CD4-positive, alpha-beta T cell treated with Interleukin-15 for 1 hour (primary cell): ENCODE measurements at regions not wholly inside any gene's neighbourhood (a gene's known extent, or its start where the extent isn't known, plus 50 kb on each side); places are given as distances from the start of the nearest gene placed in this dataset.

Experiments
- DNase-seq: peaks from one replicate; pipeline ENCODE4 v3.0.0-alpha.2; 2020

GRCh38 chr22:48449466-48450187, 1378.0 kb downstream of the BRD1 start:
- DNase-seq: no peak

- no peak for DNase-seq
Observed at GRCh38 chr22:48448821-48449220, 1378.9 kb downstream of the BRD1 start.

- DNase-seq: no peak
Observed at GRCh38 chr22:48445113-48445827, 1382.4 kb downstream of the BRD1 start.

DNA sequence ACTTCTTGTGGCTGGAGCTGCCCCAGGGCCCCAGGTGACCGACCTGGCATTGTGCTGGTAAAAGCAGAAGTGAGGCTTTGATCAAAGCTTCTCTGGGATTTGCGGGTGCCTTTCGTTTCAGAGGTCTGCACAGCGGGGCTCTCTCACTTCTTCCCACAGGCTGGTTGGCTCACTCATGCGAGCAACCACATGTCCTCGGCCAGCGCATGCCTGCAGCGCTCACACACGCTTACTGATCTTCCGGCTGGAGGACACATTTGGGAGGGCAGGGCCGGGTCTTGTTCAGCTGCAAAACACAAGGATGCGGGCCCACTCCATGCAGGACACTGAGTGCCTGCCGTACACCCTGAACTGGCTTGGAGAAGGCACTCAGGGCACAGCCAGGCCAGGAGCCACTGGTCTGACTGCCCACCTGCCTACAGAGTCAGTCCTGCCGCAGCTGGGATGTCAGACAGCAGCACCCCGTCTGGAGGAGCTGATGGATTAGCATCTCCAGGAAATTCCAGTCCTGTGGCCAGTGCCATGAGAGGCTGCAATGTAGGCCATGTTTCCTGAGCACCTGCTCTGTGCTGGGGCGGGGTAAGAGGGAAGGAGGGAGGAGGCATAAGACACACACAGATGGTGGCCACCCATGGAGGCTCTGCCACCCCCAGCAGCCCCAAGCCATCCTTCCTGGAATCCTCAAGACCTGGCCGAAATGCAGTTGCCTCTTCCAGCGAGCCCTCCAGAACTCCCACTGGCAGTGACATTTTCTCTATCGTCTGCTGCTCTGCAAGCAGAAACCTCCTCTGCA, 1383.2 kb downstream of the BRD1 start:
- DNase-seq: no peak

GRCh38 chr22:48443680-48444079, 1384.0 kb downstream of the BRD1 start:
- no peak for DNase-seq

GRCh38 chr22:48442663-48443062, 1385.0 kb downstream of the BRD1 start:
- no peak for DNase-seq

DNA sequence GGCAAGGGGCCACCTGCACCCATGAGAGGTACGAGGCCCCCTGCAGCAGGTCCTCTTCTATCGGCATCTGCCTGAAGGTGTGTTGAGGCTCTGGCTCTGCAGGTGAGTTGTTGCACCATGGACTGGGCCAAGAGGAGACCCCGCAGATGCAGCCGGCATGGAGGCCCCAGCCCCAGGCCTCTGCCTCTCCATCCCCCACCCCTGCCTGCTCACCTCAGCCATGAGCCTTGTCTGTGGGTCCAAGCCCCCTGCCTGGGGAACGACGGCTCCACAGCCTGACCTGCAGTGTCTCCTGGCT, 1386.2 kb downstream of the BRD1 start:
- DNase-seq: no peak

DNA sequence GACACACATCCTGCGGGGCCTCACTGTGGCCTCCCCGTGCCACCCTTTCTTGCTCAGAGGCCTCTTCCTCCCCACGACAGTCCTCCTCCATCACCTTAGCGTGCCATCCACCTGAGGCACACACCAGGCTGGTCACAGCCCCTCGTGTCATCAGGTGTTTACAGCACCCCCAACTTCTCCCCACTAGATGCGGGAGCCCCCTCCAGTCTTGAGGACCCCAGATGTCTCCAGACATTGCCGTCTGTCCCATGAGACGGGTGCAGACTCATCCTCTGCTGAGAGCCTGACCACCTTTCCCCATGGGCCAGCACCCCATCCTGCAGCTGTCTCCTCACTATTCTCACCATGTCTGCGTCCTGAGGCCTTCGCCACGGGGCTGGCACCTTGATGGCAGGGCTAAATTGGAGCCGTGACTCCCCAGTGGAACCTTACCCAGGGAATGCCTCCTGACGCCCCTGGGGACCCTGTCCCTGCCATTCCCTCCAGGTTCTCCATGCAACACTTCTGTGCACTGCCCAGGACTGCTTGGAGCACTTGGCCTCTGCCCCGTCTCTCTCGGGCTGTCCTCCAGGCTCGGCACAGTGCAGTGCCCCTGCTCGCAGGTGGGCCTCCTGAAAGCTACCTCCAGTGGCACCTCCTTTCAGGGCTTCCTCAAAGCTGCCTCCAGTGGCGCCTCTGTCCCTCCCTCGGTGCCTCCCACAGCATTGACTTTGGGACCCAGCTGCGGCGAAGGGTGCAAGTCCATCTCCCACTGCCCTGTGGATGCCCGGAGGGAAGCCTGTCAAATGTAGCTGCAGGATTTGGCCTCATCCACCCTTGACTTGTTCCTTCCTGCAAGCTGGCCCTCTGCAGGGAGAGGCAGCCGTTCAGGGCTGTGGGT, 1386.8 kb downstream of the BRD1 start:
- DNase-seq: no peak

DNA sequence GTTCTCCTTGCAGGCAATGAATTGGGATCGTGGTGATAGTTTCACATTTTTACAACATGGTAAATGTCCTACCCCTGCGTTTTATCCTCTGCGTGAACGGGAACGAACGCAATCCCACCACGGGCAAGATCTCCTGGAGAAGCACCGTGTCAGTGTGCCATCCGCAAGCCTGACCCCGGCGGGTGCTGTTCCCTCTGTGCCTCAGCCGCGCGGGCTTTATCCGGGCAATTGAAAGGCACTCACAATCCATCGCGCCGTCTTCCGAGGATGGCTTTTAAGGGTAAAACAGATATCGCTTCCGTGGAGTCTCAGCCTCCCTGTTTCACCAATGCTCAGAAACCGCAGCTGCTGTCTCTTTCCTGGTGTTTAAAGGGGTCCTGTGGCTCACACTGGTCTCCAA, 1387.5 kb downstream of the BRD1 start:
- DNase-seq: no peak

DNA sequence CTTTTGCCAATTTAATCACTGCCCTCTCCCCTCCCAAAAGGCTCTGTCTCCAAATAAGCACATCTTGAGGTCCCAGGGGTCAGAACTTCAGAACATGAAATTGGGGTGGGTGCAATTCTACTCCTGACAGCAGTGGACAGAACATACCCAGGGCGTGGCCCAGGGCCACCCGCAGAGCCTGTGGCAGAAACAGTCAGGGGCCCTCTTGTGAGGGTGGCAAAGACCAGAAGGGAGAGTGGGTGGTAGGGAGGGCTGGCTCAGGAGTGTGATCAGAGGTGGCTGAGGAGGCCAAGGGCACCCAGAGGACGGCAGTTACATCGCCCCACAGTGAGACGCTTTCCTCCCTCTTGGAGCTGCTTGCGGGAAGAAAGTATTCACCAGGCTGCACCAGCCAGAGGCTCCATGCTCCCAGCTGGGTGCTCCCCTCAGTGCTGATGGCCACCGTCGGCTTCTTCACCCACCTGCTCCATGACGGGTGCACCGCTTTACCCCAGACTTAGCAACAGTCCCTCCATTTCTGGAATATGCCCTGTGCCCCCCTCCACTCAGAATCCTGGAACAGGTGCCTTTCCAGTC, 1388.0 kb downstream of the BRD1 start:
- no peak for DNase-seq

DNA sequence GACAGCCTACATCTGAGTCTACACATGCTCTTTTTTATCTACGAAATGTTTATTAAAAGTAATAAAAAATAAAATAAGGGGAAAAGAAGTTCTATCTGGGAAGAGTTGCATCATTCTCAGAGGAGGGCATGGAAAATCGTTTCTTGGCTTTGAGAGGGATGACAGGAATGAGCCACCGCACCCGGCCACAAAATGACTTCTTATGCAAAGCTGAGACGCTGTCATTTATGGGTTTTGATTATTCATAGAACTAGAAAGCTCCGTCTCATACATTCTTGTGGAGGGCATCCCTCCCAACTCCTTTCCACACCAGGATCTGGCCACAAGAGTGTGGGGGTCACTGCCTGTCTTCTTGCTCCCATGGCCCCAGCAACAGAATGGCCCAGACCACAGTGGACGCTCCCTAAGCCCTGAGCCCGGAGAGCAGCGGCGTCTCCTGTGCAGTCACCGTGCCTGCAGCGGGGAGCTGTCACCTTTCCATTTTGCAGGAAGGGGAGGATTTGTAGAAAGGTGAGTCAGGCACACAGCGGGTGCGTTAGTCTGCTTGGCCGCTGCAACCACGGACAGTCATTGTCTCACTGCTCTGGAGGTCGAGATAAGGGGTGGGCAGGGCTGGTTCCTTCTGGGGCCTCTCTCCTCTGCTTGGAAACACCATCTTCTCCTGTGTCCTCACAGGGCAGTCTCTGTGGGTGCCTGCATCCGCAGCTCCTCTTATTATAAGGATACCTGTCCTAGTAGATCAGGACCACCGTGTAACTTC, 1388.7 kb downstream of the BRD1 start:
- DNase-seq: no peak

DNA sequence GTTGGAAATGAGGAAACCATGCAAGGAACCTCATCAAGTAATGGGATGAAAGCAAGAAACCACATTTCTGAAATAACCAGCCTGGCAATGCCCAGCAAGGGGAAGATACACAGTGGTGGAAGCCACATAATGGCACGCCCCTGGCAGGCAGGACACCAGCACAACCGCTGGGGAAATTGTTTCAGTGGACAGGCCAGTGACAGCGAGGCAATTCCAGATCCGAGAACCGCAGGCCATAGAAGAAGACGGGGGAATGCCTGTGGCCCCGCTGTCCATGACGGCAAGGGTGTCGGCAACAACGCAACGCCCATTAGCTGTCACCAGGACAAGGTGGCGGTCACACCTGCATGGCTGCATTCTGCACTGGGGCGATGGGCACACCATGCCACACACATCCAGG, 1389.6 kb downstream of the BRD1 start:
- no peak for DNase-seq

DNA sequence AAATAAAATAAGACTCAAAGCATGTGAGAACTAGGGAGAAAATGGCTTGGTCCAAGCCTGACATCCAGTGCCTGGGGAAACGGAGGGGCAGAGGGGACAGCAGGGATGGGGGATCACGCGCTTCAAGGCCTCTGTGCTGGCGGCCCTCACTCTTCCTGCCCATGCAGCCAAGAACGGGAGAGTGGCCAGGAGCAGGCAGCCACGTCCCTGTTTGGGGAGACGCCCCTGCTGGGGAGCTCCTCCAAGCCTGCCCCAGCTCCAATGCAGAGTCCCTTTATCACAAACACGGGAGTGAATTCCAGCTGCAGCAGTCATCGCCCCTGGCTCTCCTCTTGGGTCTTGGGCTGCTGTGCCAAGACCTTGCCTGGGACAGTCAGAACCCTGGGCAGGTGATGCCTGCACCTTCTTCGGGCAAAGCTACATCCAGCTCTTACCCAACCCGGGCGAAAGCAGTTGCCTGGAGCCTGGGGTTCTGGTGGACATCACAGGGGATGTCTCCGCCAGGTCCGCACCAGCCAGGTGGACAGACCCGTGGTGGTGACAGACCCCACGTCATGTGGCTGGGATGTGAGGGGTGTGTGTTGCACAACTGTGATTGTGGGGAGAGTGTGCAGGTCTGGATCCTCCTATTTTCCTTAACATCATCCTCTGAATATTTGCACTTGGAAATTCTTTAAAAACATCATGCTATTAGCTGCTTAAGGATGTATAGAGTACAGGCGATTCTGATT, 1391.3 kb downstream of the BRD1 start:
- DNase-seq: no peak

DNA sequence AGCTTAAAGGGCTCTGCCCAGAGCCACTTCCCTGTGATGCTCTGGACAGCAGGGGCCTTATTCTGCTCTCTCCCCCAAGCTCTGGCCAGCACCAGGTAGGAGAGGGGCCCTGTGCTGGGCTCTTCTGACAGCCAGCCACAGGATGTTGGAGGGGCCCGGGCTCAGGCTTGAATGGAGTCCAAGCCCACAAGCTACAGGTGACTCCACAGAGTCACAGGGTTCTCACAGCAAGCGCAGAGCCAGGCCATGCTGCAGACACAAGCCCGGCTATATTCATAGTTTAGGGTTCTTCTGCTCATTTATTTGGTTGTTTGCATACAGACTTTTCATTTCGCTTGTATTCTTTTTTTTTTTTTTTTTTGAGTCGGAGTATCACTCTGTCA, 1392.8 kb downstream of the BRD1 start:
- DNase-seq: no peak

DNA sequence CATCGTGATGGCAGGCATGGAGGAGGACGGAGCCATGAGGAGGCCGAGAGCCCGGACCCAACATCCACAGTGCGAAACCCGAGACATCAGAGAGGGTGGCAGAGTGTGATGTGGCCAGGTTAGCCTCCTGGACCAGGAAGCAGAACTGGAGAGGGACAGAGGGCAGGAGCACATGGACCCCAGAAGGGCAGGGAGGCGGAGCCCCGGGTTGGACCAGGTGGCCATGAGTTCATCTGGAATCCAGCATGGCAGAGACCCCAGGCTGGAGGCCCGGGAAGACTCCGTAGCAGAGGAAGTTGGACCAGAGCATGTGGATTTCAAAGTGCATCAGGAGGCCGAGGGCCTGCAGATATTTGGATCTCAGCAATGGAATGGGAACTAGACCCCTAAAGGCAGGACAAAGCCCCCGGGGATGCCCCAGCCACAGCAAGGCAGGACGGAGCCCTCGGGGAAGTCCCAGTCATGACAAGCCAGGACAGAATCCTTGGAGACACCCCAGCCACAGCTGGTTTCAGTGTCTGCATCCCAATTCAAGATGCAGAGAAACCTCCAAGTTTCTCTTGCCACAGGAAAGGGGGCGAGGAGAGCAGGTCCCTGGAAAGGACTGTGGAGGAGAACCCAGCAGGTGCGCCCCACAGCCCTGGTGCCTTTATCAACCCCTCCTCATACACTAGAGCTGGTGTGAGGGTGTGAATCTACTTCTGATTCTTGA, 1393.4 kb downstream of the BRD1 start:
- no peak for DNase-seq

- no peak for DNase-seq
Observed at GRCh38 chr22:48433647-48434046, 1394.0 kb downstream of the BRD1 start.

DNA sequence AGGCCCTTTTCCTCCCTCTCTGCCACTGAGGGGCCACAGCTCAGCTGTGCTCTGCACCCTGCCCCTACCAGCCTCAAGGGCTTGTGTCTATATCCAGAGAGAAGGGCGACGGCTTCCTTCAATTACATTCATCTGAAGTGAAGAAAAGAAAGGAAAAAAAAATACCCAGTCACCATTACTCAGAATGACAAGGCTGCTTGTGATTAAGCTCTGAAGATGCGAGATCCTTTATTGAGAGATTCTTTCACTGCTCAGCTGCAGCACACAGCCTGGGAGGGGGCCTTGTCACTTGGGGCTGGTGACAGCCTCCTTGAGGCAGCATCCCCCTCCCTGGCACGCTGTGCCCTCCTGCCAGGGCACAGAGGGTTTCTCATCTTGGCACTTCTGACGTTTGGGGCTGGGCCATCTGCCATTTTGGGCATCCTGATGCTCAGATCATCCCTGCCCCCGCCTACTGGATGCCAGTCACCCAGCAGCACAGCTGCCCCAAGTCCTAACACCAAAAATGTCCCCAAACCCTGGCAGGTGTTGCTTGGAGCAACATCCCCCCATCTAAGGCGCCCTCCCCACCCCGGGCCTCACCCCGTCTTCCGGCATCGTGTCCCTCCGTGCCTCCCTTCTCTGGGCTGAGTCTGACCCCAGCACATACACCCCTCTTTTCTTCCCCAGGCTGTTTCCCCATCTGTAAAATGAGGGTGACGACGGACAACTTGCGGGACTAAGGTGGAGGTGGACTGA, 1394.7 kb downstream of the BRD1 start:
- DNase-seq: no peak

DNA sequence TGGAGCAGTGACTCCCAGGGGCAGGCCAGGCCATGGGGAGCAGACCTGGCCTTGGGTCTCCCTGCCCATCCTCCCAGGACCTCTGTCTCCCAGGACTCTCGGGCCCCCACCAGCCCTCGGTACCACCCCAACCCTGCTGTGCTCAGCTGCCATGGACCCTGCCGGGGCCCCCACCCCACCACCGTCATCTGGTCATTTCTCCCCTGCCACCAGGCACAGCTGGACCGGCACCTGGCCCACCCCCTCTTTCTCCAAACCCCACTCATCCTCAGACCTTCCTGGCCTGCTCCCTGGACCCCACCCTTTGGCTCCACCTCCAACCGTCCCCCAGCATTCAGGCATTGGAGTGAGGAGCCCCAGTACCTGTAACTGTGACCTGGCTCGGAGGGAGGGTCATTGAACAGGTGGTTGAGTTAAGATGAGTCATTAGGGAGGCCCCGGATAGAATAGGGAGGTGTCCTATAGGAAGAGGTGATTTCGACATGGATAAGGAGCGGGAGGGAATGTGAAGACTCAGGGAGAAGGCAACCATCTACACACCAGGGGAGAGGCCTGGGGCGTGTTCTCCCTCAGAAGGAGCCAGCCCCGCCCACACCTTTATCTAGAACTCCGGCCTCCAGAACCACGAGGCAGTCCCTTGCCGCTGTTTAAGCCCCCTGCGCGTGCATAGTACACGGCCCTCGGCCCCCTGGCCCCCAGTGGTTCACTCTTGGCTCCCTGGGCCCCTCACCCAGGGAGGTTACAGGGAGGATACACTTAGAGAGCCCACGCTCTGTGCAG, 1395.9 kb downstream of the BRD1 start:
- no peak for DNase-seq

DNA sequence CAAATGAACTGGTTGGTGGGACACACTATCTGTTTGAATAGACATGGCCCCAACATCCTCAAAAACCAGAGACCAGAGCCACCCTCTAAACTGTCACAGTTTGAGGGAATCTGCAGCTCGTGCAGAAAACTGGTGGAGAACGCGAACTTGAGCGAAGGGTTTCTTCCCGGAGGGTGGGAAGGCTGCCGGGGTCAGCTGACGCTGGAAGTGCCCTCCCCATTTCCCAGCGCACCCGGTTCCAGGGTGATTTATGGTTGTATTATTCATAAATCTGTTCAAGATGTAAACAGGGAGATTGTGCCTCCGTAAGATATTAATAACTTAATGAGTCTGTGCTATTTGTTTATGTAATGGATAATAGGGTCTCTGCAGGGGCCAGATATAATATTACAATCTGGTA, 1396.7 kb downstream of the BRD1 start:
- DNase-seq: no peak
